ENCODE measurements at regions not wholly inside any gene's neighbourhood (a gene's known extent, or its start where the extent isn't known, plus 50 kb on each side); places are given as distances from the start of the nearest gene placed in this dataset.

- H3K27me3 ChIP-seq (ENCODE audit: insufficient read depth) = peaks cover 22% of the 10 kb centered on the region; the same call in 1 of the 2 replicates
- no peaks in the 10 kb centered on the region for H3K36me3 ChIP-seq (replicated peaks in 1 of 2; ENCODE audit: control insufficient read depth in 1 of 2, insufficient read depth in 2 of 2, low read length in 1 of 2)
- no peak overlapping the region for H3K27ac ChIP-seq (ENCODE audit: low read depth in 2 of 2, low read length in 1 of 2)
- 36% methylated on average over 2 of the region's 2 CpGs for WGBS (ENCODE audit: low lambda C conversion rate)
- no peak overlapping the region for H3K4me3 ChIP-seq (ENCODE audit: low read depth in 2 of 2, low read length in 1 of 2)
- H3F3A ChIP-seq (replicated peaks; ENCODE audit: insufficient read depth) = no peaks in the 10 kb centered on the region
- H2AFZ ChIP-seq (ENCODE audit: low read depth) = no peak overlapping the region
- H4K20me1 ChIP-seq (ENCODE audit: insufficient read depth) = no peaks in the 10 kb centered on the region
- no peak for DNase-seq
- CTCF ChIA-PET = no interaction called here
- H3K4me2 ChIP-seq = no peak overlapping the region
- no peaks in the 10 kb centered on the region for H3K9me2 ChIP-seq
- no peaks in the 10 kb centered on the region for H3K79me2 ChIP-seq (ENCODE audit: insufficient read depth)
- no peak overlapping the region for H3K9ac ChIP-seq
- POLR2A ChIA-PET = no interaction called here
- no peaks in the 10 kb centered on the region for H3K4me1 ChIP-seq (ENCODE audit: control insufficient read depth in 1 of 2, insufficient read depth in 2 of 2, low read depth in 1 of 2, low read length in 1 of 2)
- TF ChIP-seq FOSL2 (IDR thresholded peaks at IDR 0.05; ENCODE audit: borderline replicate concordance, low read depth) = no peak
- TF ChIP-seq RAD21 (IDR thresholded peaks at IDR 0.05; ENCODE audit: low read length) = no peak
- TF ChIP-seq JUND (IDR thresholded peaks at IDR 0.05) = no peak
- no peak for TF ChIP-seq CTCF (IDR thresholded peaks at IDR 0.05)
- TF ChIP-seq PBX3 (IDR thresholded peaks at IDR 0.05) = no peak
- no peak for TF ChIP-seq RFX5 (IDR thresholded peaks at IDR 0.05; ENCODE audit: low read length)
- no peak for TF ChIP-seq NFIC (IDR thresholded peaks at IDR 0.05; ENCODE audit: borderline replicate concordance)
- no peak for TF ChIP-seq TAF1 (IDR thresholded peaks at IDR 0.05; ENCODE audit: borderline replicate concordance, low read depth, low read length)
- TF ChIP-seq ZBTB33 (IDR thresholded peaks at IDR 0.05; ENCODE audit: borderline replicate concordance, low read depth) = no peak
- no peaks in the 10 kb centered on the region for H3K9me3 ChIP-seq
Observed at GRCh38 chr2:236661762-236662110, 92.1 kb downstream of the ACKR3 start.

GRCh38 chr2:236662231-236663185, 92.9 kb downstream of the ACKR3 start:
- no peak overlapping the region for H3K4me2 ChIP-seq
- H3K79me2 ChIP-seq (ENCODE audit: insufficient read depth) = no peaks in the 10 kb centered on the region
- no peak overlapping the region for H2AFZ ChIP-seq (ENCODE audit: low read depth)
- no peak overlapping the region for H3K9ac ChIP-seq
- ChIA-PET POLR2A (no interaction called here), CTCF (no interaction called here)
- H3K9me3 ChIP-seq = no peaks in the 10 kb centered on the region
- no peaks in the 10 kb centered on the region for H3F3A ChIP-seq (replicated peaks; ENCODE audit: insufficient read depth)
- no peak overlapping the region for H3K27ac ChIP-seq (ENCODE audit: low read depth in 2 of 2, low read length in 1 of 2)
- H3K36me3 ChIP-seq (replicated peaks in 1 of 2; ENCODE audit: control insufficient read depth in 1 of 2, insufficient read depth in 2 of 2, low read length in 1 of 2) = no peaks in the 10 kb centered on the region
- H3K27me3 ChIP-seq (ENCODE audit: insufficient read depth) = peaks cover 22% of the 10 kb centered on the region; the same call in 1 of the 2 replicates
- no peak overlapping the region for H3K4me3 ChIP-seq (ENCODE audit: low read depth in 2 of 2, low read length in 1 of 2)
- H3K4me1 ChIP-seq (ENCODE audit: control insufficient read depth in 1 of 2, insufficient read depth in 2 of 2, low read depth in 1 of 2, low read length in 1 of 2) = no peaks in the 10 kb centered on the region
- whole genome bisulfite sequencing (ENCODE audit: low lambda C conversion rate) = 34% methylated on average over 11 of the region's 11 CpGs
- no peak for DNase-seq
- no peaks in the 10 kb centered on the region for H3K9me2 ChIP-seq
- no peaks in the 10 kb centered on the region for H4K20me1 ChIP-seq (ENCODE audit: insufficient read depth)
- TF ChIP-seq TCF12 (IDR thresholded peaks at IDR 0.05) = no peak
- no peak for TF ChIP-seq SMC3 (IDR thresholded peaks at IDR 0.05; ENCODE audit: low read depth, low read length)
- TF ChIP-seq GABPA (IDR thresholded peaks at IDR 0.05; ENCODE audit: low read depth) = no peak
- TF ChIP-seq NRF1 (IDR thresholded peaks at IDR 0.05; ENCODE audit: low read depth, low read length) = no peak
- TF ChIP-seq TAF1 (IDR thresholded peaks at IDR 0.05; ENCODE audit: borderline replicate concordance, low read depth, low read length) = no peak
- TF ChIP-seq REST (IDR thresholded peaks at IDR 0.05; ENCODE audit: low read depth, low read length) = no peak
- TF ChIP-seq RFX5 (IDR thresholded peaks at IDR 0.05; ENCODE audit: low read length) = no peak
- no peak for TF ChIP-seq USF1 (IDR thresholded peaks at IDR 0.05; ENCODE audit: borderline replicate concordance, low read depth)
- no peak for TF ChIP-seq USF2 (IDR thresholded peaks at IDR 0.05; ENCODE audit: borderline replicate concordance, low read depth, low read length)
- TF ChIP-seq ELF1 (IDR thresholded peaks at IDR 0.05) = no peak
